Effector memory CD8-positive, alpha-beta T cell (primary cell): ENCODE measurements at regions not wholly inside any gene's neighbourhood (a gene's known extent, or its start where the extent isn't known, plus 50 kb on each side); places are given as distances from the start of the nearest gene placed in this dataset.

Experiments used
- ATAC-seq: fragments of 150-1000 bp; cut with Tn5 transposase; replicated peaks from 2 replicates; pipeline ENCODE4 v1.10.0; 2021; ENCODE audit warnings: mild to moderate bottlenecking, moderate library complexity
- DNase-seq, 3 experiments: peaks; one replicate each; pipeline ENCODE4 v3.0.0; 2021
- H3K27ac Mint-ChIP-seq, 2 donors: one replicate each; pipeline ENCODE4 v1.8.0; 2022; ENCODE audit warnings: mild to moderate bottlenecking in 2 of 2, mixed read lengths in 2 of 2, moderate library complexity in 2 of 2
- H3K27me3 Mint-ChIP-seq, 2 donors: one replicate each; pipeline ENCODE4 v1.8.0; 2022; ENCODE audit warnings: mixed read lengths in 2 of 2
- H3K36me3 Mint-ChIP-seq: one replicate; pipeline ENCODE4 v1.8.0; 2022; ENCODE audit warnings: mild to moderate bottlenecking, moderate library complexity, mixed read lengths; ENCODE audit not compliant: insufficient read depth
- H3K4me1 Mint-ChIP-seq, 2 donors: one replicate each; pipeline ENCODE4 v1.8.0; 2022; ENCODE audit warnings: low read depth in 2 of 2, mixed read lengths in 2 of 2
- H3K4me3 Mint-ChIP-seq, 2 donors: one replicate each; pipeline ENCODE4 v1.8.0; 2022; ENCODE audit warnings: mild to moderate bottlenecking in 2 of 2, mixed read lengths in 2 of 2, moderate library complexity in 2 of 2
- H3K9me3 Mint-ChIP-seq, 2 donors: one replicate each; pipeline ENCODE4 v1.8.0; 2022; ENCODE audit warnings: mixed read lengths in 2 of 2

- ATAC-seq: no peak
- H3K4me1 Mint-ChIP-seq: no peaks in the 10 kb centered on the region
- no peak overlapping the region for H3K27ac Mint-ChIP-seq
- H3K9me3 Mint-ChIP-seq: no peaks in the 10 kb centered on the region
- peaks cover 20 to 38% of the 10 kb centered on the region in 2 donors for H3K27me3 Mint-ChIP-seq
- no peak overlapping the region for H3K4me3 Mint-ChIP-seq
- no peak for DNase-seq
- H3K36me3 Mint-ChIP-seq: no peaks in the 10 kb centered on the region
These were observed 881.8 kb downstream of the BRD1 start for GRCh38 chr22:48945621-48946458.

- H3K9me3 Mint-ChIP-seq: no peaks in the 10 kb centered on the region
- no peak for DNase-seq
- no peak overlapping the region for H3K4me3 Mint-ChIP-seq
- H3K27ac Mint-ChIP-seq: no peak overlapping the region
- ATAC-seq: no peak
- H3K36me3 Mint-ChIP-seq: no peaks in the 10 kb centered on the region
- no peaks in the 10 kb centered on the region for H3K4me1 Mint-ChIP-seq
- peaks cover 12 to 40% of the 10 kb centered on the region in 2 donors for H3K27me3 Mint-ChIP-seq
These were observed 882.7 kb downstream of the BRD1 start for GRCh38 chr22:48944751-48945620.

GRCh38 chr22:48944433-48944750 lies 883.3 kb downstream of the BRD1 start:
- no peak overlapping the region for H3K4me3 Mint-ChIP-seq
- peaks cover 6 to 39% of the 10 kb centered on the region in 2 donors for H3K27me3 Mint-ChIP-seq
- H3K36me3 Mint-ChIP-seq: no peaks in the 10 kb centered on the region
- H3K9me3 Mint-ChIP-seq: no peaks in the 10 kb centered on the region
- H3K4me1 Mint-ChIP-seq: no peaks in the 10 kb centered on the region
- DNase-seq (no peak), ATAC-seq (no peak)
- no peak overlapping the region for H3K27ac Mint-ChIP-seq

GRCh38 chr22:48943567-48944432 lies 883.9 kb downstream of the BRD1 start:
- Mint-ChIP-seq H3K4me1 (no peaks in the 10 kb centered on the region), H3K27me3 (peaks cover 5 to 36% of the 10 kb centered on the region in 2 donors), H3K4me3 (no peak overlapping the region), H3K9me3 (no peaks in the 10 kb centered on the region), H3K27ac (no peak overlapping the region), H3K36me3 (no peaks in the 10 kb centered on the region)
- no peak for DNase-seq
- no peak for ATAC-seq

GRCh38 chr22:48942698-48943566 lies 884.7 kb downstream of the BRD1 start:
- DNase-seq (no peak), ATAC-seq (no peak)
- H3K27ac Mint-ChIP-seq: no peak overlapping the region
- H3K9me3 Mint-ChIP-seq: no peaks in the 10 kb centered on the region
- no peaks in the 10 kb centered on the region for H3K4me1 Mint-ChIP-seq
- no peak overlapping the region for H3K4me3 Mint-ChIP-seq
- H3K27me3 Mint-ChIP-seq: peaks cover 12 to 36% of the 10 kb centered on the region in 2 donors
- no peaks in the 10 kb centered on the region for H3K36me3 Mint-ChIP-seq

- peaks cover 12 to 41% of the 10 kb centered on the region in 2 donors for H3K27me3 Mint-ChIP-seq
- H3K27ac Mint-ChIP-seq: no peak overlapping the region
- DNase-seq: no peak
- no peaks in the 10 kb centered on the region for H3K36me3 Mint-ChIP-seq
- no peaks in the 10 kb centered on the region for H3K4me1 Mint-ChIP-seq
- no peak for ATAC-seq
- no peaks in the 10 kb centered on the region for H3K9me3 Mint-ChIP-seq
- no peak overlapping the region for H3K4me3 Mint-ChIP-seq
These were observed 885.6 kb downstream of the BRD1 start for GRCh38 chr22:48941903-48942575.

- H3K9me3 Mint-ChIP-seq: peaks cover 0 to 1% of the 10 kb centered on the region in 2 donors
- H3K4me1 Mint-ChIP-seq: no peaks in the 10 kb centered on the region
- H3K4me3 Mint-ChIP-seq: no peak overlapping the region
- no peak overlapping the region for H3K27ac Mint-ChIP-seq
- H3K27me3 Mint-ChIP-seq: peaks cover 19 to 49% of the 10 kb centered on the region in 2 donors
- ATAC-seq (no peak), DNase-seq (no peak)
- H3K36me3 Mint-ChIP-seq: no peaks in the 10 kb centered on the region
These were observed 886.4 kb downstream of the BRD1 start for GRCh38 chr22:48941033-48941902.

- Mint-ChIP-seq H3K27me3 (peaks cover 19 to 50% of the 10 kb centered on the region in 2 donors), H3K27ac (no peak overlapping the region), H3K4me3 (no peak overlapping the region), H3K4me1 (no peaks in the 10 kb centered on the region), H3K9me3 (peaks cover 0 to 1% of the 10 kb centered on the region in 2 donors), H3K36me3 (no peaks in the 10 kb centered on the region)
- DNase-seq (no peak), ATAC-seq (no peak)
These were observed 887.2 kb downstream of the BRD1 start for GRCh38 chr22:48940266-48941032.

- Mint-ChIP-seq H3K27me3 (peaks cover 16 to 48% of the 10 kb centered on the region in 2 donors), H3K36me3 (no peaks in the 10 kb centered on the region), H3K4me3 (no peak overlapping the region), H3K4me1 (no peaks in the 10 kb centered on the region), H3K27ac (no peak overlapping the region), H3K9me3 (peaks cover 1 to 2% of the 10 kb centered on the region in 2 donors)
- DNase-seq (no peak), ATAC-seq (no peak)
These were observed 888.0 kb downstream of the BRD1 start for GRCh38 chr22:48939441-48940265.

GRCh38 chr22:48938741-48939140 lies 888.9 kb downstream of the BRD1 start:
- no peak overlapping the region for H3K27ac Mint-ChIP-seq
- H3K9me3 Mint-ChIP-seq: peaks cover 1 to 8% of the 10 kb centered on the region in 2 donors
- ATAC-seq (no peak), DNase-seq (no peak)
- H3K27me3 Mint-ChIP-seq: peaks cover 19 to 49% of the 10 kb centered on the region in 2 donors
- no peak overlapping the region for H3K4me3 Mint-ChIP-seq
- H3K4me1 Mint-ChIP-seq: no peaks in the 10 kb centered on the region
- no peaks in the 10 kb centered on the region for H3K36me3 Mint-ChIP-seq
